T-helper 22 cell (primary cell): ENCODE measurements at regions not wholly inside any gene's neighbourhood (a gene's known extent, or its start where the extent isn't known, plus 50 kb on each side); places are given as distances from the start of the nearest gene placed in this dataset.

Experiments used
- DNase-seq: peaks from one replicate; pipeline ENCODE4 v3.0.0-alpha.2; 2020; ENCODE audit warnings: low read depth

GRCh38 chr2:8480915-8481314, 200.9 kb upstream of the ID2 start:
- DNase-seq = no peak

GRCh38 chr2:8481463-8482009, 200.3 kb upstream of the ID2 start:
- no peak for DNase-seq

- no peak for DNase-seq
Observed at GRCh38 chr2:8482432-8482831, 199.4 kb upstream of the ID2 start.

DNA sequence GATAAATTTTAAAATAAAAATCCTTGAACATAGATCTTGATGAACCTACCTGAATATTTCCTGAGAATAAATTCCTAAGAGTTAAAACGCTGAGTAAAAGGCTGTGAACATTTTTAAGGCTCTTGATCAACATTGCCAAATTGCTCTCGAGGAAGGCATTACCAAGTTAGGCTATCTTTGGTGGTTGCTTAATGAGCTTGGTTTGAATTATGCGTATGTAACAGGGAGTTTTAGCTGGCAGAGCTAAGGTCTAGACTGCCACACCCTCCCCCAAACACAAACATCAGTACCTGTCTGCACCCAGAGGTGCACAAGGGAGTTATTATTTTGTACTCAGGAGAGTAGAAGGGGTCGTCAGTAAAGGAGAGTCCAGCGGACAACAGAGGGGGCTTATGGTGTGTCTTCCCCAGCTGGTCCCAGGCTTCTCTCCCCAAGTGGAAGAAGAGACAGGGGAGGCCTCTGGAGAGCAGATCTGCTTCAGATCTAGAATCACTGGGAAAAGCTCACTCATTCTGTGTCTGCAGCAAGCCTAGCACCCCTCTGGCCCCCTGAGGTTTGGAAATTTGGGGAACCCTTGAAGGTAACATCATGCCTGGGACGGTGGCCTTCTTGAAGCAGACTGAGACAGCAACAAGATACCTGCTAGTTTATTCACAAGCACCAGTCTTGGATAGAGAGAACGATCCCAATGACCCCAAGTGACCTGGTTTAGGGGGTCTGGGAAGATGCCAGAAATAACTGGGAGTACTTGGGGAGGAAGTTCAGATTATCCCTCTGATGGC, 197.2 kb upstream of the ID2 start:
- no peak for DNase-seq

DNA sequence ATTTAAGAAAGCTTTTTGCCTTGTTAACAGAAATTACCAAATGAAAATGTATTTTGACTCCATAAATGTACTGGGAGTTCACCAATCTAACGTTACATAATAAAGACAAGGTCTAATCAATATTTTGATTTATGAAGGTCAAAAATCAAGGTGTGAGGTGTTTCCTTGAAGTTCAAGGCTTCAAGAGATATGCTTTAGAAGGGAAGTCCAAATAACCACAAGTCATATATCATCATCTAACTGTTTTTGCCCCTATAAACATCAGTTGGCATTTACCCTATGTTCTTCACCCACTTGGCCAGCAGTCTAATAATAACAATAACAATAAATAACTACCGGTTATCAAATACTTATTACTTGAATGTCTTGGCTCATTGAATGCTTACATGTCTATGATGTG, 196.1 kb upstream of the ID2 start:
- no peak for DNase-seq

DNA sequence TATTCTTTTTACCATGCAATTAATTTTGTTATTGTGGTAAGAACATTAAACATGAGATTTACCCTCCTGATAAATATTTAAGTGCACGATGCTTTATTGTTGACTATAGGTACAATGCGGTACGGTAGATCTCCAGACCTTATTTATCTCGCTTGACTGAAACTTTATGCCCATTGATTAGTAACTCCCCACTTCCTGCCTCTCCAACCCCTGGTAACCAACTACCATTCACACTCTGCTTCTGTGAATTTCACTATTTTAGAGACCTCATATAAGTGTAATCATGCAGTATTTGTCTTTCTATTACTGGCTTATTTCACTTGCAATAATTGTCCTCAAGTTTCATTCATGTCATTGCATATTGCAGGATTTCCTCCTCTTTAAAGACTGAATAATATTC, 195.7 kb upstream of the ID2 start:
- no peak for DNase-seq

DNA sequence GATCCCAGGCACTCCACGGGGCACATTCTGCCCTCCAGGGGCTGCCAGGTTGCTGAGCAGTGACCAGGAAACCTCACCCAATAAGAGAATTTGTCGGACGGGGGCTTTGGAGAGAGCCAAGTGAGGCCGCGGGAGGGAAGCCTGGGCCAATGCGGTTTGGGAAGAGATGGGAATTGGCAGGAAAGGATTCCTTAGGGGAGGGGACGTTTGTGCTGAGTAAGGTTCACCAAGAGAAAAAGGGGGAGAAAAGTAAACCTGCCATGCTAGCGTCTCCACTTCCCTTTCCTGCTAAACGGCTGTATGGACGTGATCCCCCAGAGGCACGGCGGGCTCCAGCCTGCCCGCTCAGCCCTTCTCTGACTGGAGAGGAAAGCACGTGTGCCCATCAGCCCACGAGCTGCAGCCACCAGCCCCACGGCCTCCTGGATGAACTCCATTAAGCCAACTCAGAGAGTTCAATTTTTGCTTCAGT, 194.4 kb upstream of the ID2 start:
- DNase-seq = no peak

- peak; percentile 79 for DNase-seq
Observed at GRCh38 chr2:8488001-8488738, 193.7 kb upstream of the ID2 start.

DNA sequence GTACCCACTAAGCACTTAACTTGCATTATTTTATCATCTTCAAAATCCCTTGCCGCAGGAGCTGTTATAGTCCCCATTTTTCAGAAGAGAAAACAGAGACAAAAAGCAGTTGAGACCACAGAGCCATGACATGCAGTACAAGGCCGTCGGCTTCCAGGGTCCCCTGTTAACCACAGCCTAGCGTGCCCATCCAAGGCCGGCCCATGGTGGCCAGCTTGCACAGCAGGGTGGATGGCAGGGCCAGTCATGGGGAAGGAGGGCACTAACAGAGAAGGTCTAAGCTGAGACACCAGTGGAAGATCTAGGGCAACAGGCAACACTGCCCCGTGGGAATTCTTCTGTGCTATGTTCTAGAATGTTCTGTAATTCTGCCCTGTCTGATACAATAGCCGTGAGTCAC, 192.6 kb upstream of the ID2 start:
- no peak for DNase-seq

DNA sequence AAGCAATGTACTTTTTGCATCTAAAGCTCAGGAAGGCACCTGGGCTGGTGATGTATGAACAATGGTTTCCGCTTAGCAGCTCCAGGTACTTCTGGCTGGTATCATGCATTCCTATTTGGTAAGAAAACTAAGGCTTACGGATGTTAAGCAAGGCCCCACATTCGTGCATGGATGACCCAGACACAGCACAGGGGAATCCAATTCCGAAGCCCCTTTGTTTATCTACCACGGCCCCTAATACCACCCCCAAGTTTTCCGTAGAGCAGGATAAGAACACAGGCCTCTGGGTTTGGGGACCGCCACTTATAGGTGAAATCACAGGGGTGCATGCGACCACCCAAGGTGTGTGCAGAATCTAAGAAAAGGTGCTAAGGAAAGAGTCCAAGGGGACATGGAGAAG, 192.1 kb upstream of the ID2 start:
- no peak for DNase-seq

DNA sequence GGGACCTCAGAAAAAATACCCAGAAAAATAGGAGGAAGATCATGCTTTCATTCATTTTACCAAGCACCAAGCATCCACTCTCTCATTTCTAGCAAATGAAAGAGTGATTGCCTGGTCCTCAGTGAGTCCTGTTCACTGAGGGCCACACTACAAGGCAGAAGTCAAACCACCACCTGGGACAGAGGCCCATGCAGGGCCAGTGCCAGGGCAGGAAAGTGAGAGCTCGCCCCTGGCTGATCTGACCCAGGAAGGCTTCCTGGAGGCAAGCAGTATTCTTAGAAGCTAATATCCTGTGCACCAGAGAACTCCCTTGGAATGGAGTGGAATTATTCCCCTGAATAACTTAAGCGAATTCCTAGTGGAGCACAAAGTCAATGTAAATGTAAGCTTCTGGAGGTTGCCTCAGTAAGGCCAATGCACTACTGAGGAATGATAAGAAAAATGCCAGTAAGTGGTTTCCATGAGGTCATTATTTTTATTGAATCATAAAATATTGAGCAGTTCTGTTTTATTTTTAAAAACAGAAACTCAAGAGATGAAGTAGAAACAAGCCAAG, 191.6 kb upstream of the ID2 start:
- no peak for DNase-seq

DNA sequence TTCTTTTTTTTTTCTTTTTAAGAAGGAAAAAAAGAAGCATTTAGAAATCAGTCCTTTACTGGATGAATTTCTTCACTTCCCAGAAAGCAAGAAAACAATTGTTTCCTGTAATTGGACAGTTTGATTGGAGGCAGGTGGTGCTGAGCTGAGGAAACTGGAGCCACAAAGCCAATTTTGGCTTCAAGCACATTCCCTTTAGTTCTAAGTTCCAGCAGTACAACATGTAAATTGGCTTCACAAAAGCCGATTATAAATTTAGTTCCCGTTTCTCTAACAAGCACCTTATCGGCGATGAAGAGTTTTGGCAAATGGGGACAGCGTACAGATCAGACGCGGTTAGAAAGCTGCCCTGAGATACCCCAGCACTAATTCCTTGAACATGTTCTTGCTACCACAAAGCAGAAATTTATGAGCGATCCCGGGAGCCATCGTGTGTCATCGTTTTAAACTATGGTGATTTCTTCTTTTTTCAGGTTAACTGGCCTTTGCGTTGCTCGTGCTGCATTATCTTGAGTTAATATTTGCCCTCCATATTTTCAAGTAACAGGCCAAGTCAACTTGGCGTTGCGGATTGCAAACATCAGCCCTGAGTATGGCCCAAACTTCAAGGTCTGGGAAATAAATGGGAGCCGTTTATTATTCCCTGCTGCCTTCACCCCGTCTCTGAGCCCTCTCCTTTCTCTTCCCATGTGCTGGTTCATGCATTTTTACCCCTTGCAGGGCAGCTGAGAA, 190.4 kb upstream of the ID2 start:
- DNase-seq = no peak

DNA sequence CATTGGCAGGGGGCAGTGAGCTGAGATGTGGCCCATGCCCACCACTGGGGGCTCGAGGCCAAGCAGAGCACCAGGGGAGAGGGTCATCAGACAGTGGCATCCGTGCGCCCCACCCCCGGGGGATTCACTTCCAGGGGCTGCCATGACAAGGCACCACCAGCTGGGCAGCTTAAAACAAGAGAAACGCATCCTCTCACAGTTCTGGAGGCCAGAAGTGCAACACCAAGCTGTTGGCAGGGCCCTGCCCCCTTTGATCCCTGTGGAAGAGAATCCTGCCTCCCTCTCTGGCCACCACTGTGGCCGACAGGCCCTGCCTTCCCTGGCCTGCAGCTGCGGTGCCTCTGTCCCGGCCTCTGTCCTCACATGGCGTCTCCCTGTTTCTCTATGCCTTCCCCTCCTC, 187.7 kb upstream of the ID2 start:
- DNase-seq = no peak

- no peak for DNase-seq
Observed at GRCh38 chr2:8494589-8494988, 187.3 kb upstream of the ID2 start.

DNA sequence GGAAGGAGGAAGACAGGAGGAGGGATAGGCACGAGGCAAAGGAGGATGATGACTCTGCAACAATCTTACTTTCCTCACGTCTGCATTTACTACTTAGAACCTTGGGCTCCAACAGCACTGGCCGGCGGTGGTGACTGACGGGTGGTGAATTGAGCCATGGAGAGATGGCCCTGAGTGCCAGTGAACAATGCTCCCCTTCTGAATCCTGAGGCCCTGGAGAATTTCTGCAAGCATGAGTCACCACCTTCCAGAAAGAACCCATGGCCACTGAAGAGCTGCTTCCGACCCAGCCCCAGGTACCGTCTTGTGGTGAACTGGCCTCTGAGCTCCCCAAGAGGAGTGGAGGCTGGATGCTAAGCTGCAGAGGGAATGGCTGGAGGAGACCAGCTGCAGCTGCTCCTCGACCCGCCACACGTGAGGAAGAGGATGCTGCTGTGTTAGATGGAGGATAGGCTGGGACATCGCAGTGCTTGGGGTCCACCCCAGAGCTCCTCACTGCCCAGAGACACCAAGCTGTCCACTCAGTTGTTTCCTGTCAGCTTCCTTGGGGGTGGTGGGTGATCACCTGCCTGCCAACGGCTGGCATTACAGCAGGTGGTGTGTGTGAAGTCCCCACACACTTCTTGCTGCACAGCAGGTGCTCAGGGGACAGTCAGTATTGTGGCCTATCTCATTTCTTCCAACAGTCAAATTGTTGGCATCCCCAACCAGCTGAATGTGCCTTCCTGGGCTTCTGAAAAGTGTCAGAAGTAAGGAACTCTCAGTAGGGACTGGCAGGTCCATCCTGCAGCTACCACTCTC, 186.5 kb upstream of the ID2 start:
- no peak for DNase-seq

GRCh38 chr2:8496079-8496478, 185.8 kb upstream of the ID2 start:
- no peak for DNase-seq

GRCh38 chr2:8496617-8497016, 185.2 kb upstream of the ID2 start:
- DNase-seq = no peak

DNA sequence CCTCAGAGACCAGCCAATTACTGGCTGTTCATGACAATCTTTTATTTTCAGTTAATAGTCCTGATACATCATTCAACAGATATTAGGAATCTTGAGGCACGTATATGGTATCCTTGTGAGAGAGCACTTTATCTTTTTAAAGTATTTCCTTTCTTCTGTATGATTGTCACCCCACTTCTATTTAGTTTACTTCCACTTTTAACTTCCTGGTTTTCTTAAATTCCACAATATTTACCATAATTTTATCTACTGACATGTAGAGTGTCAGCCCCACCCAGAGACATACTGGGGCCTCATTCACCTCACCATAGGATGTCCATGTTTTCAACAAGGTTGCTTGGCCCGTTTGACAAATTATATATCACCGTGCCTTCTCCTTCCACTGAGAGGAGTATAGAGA, 182.9 kb upstream of the ID2 start:
- no peak for DNase-seq

GRCh38 chr2:8500124-8501054, 181.5 kb upstream of the ID2 start:
- no peak for DNase-seq

- no peak for DNase-seq
Observed at GRCh38 chr2:8501061-8501720, 180.7 kb upstream of the ID2 start.
